ENCODE measurements at regions not wholly inside any gene's neighbourhood (a gene's known extent, or its start where the extent isn't known, plus 50 kb on each side); places are given as distances from the start of the nearest gene placed in this dataset.
A peak's percentile ranks its signal among the peaks of the same experiment; 100 is the strongest.

- no peak for DNase-seq (ENCODE audit: low read depth)
- H3K4me3 ChIP-seq (ENCODE audit: low read depth, low read length) = no peak overlapping the region
- no peak for TF ChIP-seq CTCF (IDR thresholded peaks at IDR 0.05; ENCODE audit: insufficient read depth, low read length)
These were observed 163.9 kb downstream of the TBX5 start for GRCh38 chr12:114241973-114242434.

DNA sequence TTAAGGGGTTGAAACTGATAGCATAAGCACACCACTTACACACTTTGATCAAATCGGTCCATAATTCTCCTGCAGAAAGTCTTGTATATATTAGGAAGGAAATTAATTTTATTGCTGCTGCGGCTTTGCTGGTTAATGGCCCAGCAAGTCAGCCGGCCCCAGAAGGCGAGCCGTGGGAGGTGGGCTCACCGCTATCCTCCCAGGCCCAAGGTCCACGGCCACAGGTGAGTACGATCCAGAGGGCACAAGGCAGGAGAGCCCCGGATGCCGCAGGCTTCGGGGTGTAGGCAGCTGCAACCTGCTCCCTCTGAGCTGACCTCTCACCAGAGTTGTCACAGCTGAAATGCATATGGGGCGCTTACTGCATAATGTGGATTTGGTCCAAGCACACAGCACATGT, 165.7 kb downstream of the TBX5 start:
- no peak for DNase-seq (ENCODE audit: low read depth)
- H3K4me3 ChIP-seq (ENCODE audit: low read depth, low read length) = no peak overlapping the region
- TF ChIP-seq CTCF (IDR thresholded peaks at IDR 0.05; ENCODE audit: insufficient read depth, low read length) = no peak

- no peak overlapping the region for H3K4me3 ChIP-seq (ENCODE audit: low read depth, low read length)
- DNase-seq (ENCODE audit: low read depth) = peak; percentile 88
- no peak for TF ChIP-seq CTCF (IDR thresholded peaks at IDR 0.05; ENCODE audit: insufficient read depth, low read length)
These were observed 167.1 kb downstream of the TBX5 start for GRCh38 chr12:114238808-114239207.

- no peak for DNase-seq (ENCODE audit: low read depth)
- no peak overlapping the region for H3K4me3 ChIP-seq (ENCODE audit: low read depth, low read length)
- TF ChIP-seq CTCF (IDR thresholded peaks at IDR 0.05; ENCODE audit: insufficient read depth, low read length) = no peak
These were observed 168.7 kb downstream of the TBX5 start for GRCh38 chr12:114237230-114237629.

DNA sequence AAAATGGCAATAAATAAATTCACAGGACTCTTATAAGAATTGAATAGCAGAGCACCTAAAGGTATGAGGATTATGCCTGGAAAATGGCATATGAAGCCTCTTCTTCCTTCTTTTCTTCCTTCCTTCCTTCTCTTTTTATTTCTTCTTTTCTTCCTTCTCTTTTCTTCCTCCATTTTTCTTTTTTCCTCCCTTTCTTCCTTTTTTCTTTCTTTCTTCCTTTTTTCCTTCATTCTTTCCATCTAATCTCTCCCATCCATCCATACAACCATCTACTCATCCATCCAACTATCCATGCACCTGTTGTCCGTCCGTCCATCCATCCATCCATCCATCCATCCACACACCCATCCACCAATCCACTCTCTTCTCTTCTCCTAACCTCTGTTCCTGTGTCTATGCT, 173.8 kb downstream of the TBX5 start:
- TF ChIP-seq CTCF (IDR thresholded peaks at IDR 0.05; ENCODE audit: insufficient read depth, low read length) = no peak
- no peak for DNase-seq (ENCODE audit: low read depth)
- no peak overlapping the region for H3K4me3 ChIP-seq (ENCODE audit: low read depth, low read length)

DNA sequence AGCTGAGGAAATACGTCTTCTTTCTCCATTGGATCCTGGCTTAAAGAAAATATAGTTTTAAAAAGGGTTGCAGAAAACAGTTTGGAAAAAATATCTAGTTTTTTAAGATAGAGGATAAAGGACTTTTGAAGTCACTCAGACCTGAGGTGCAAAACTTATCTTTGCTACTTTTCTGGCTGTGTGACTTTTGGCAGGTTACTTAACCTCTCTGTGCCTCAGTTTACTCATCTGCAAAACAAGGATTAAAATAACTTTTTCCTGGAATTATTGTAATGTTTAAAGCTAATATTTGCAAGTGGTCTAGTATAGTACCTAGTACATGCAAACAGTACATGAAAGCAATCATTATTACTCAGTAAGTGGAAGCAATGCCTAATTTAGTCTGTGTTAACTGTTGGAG, 176.8 kb downstream of the TBX5 start:
- no peak for DNase-seq (ENCODE audit: low read depth)
- TF ChIP-seq CTCF (IDR thresholded peaks at IDR 0.05; ENCODE audit: insufficient read depth, low read length) = no peak
- H3K4me3 ChIP-seq (ENCODE audit: low read depth, low read length) = no peak overlapping the region

- DNase-seq (ENCODE audit: low read depth) = no peak
- no peak for TF ChIP-seq CTCF (IDR thresholded peaks at IDR 0.05; ENCODE audit: insufficient read depth, low read length)
- no peak overlapping the region for H3K4me3 ChIP-seq (ENCODE audit: low read depth, low read length)
These were observed 179.6 kb downstream of the TBX5 start for GRCh38 chr12:114226241-114226928.
